ENCODE measurements at regions not wholly inside any gene's neighbourhood (a gene's known extent, or its start where the extent isn't known, plus 50 kb on each side); places are given as distances from the start of the nearest gene placed in this dataset.
"Not testable (repeated sequence)": the region's sequence is repeated elsewhere in the genome, so short reads cannot be mapped to it uniquely, and the experiment has no call there.

- H3K27me3 ChIP-seq = peaks cover 5% of the 10 kb centered on the region
- H3K36me3 ChIP-seq = no peaks in the 10 kb centered on the region
- TF ChIP-seq CTCF (IDR thresholded peaks at IDR 0.05) = no peak
- no peak overlapping the region for H3K27ac ChIP-seq
- no peak overlapping the region for H3K4me3 ChIP-seq (ENCODE audit: low read depth in 1 of 2, low read length in 1 of 2)
- no peaks in the 10 kb centered on the region for H3K4me1 ChIP-seq (ENCODE audit: control insufficient read depth in 1 of 2, insufficient read depth in 1 of 2, low read depth in 1 of 2, low read length in 1 of 2)
- no peaks in the 10 kb centered on the region for H3K9me3 ChIP-seq
Observed at GRCh38 chr16:86270696-86271095, 239.6 kb upstream of the FOXF1 start.

GRCh38 chr16:86272744-86273143 is 237.6 kb upstream of the FOXF1 start:
- peaks cover 5% of the 10 kb centered on the region for H3K27me3 ChIP-seq
- TF ChIP-seq CTCF (IDR thresholded peaks at IDR 0.05) = no peak
- H3K27ac ChIP-seq = no peak overlapping the region
- H3K36me3 ChIP-seq = no peaks in the 10 kb centered on the region
- no peak overlapping the region for H3K4me3 ChIP-seq (ENCODE audit: low read depth in 1 of 2, low read length in 1 of 2)
- H3K9me3 ChIP-seq = no peaks in the 10 kb centered on the region
- H3K4me1 ChIP-seq (ENCODE audit: control insufficient read depth in 1 of 2, insufficient read depth in 1 of 2, low read depth in 1 of 2, low read length in 1 of 2) = no peaks in the 10 kb centered on the region

- H3K36me3 ChIP-seq = no peaks in the 10 kb centered on the region
- H3K4me3 ChIP-seq (ENCODE audit: low read depth in 1 of 2, low read length in 1 of 2) = no peak overlapping the region
- H3K27me3 ChIP-seq = peaks cover 18% of the 10 kb centered on the region
- no peaks in the 10 kb centered on the region for H3K9me3 ChIP-seq
- H3K27ac ChIP-seq = no peak overlapping the region
- H3K4me1 ChIP-seq (ENCODE audit: control insufficient read depth in 1 of 2, insufficient read depth in 1 of 2, low read depth in 1 of 2, low read length in 1 of 2) = no peaks in the 10 kb centered on the region
- TF ChIP-seq CTCF (IDR thresholded peaks at IDR 0.05) = no peak
Observed at GRCh38 chr16:86277221-86277620, 233.1 kb upstream of the FOXF1 start.

- H3K4me1 ChIP-seq (ENCODE audit: control insufficient read depth in 1 of 2, insufficient read depth in 1 of 2, low read depth in 1 of 2, low read length in 1 of 2); H3K9me3 ChIP-seq; H3K36me3 ChIP-seq; H3K4me3 ChIP-seq (ENCODE audit: low read depth in 1 of 2, low read length in 1 of 2); H3K27ac ChIP-seq: not testable (repeated sequence)
- H3K27me3 ChIP-seq = peaks cover 24% of the 10 kb centered on the region
Observed at GRCh38 chr16:86277859-86278258, 232.5 kb upstream of the FOXF1 start.

GRCh38 chr16:86281421-86281820 is 228.9 kb upstream of the FOXF1 start:
- Histone ChIP-seq H3K4me1 (ENCODE audit: control insufficient read depth in 1 of 2, insufficient read depth in 1 of 2, low read depth in 1 of 2, low read length in 1 of 2) (no peaks in the 10 kb centered on the region), H3K27me3 (peaks cover 54% of the 10 kb centered on the region), H3K4me3 (ENCODE audit: low read depth in 1 of 2, low read length in 1 of 2) (no peak overlapping the region), H3K9me3 (no peaks in the 10 kb centered on the region), H3K27ac (no peak overlapping the region), H3K36me3 (no peaks in the 10 kb centered on the region)
- no peak for TF ChIP-seq CTCF (IDR thresholded peaks at IDR 0.05)

GRCh38 chr16:86283944-86284343 is 226.4 kb upstream of the FOXF1 start:
- Histone ChIP-seq H3K36me3 (no peaks in the 10 kb centered on the region), H3K9me3 (no peaks in the 10 kb centered on the region), H3K4me3 (ENCODE audit: low read depth in 1 of 2, low read length in 1 of 2) (no peak overlapping the region), H3K27me3 (peaks cover 79% of the 10 kb centered on the region), H3K27ac (no peak overlapping the region), H3K4me1 (ENCODE audit: control insufficient read depth in 1 of 2, insufficient read depth in 1 of 2, low read depth in 1 of 2, low read length in 1 of 2) (no peaks in the 10 kb centered on the region)
- TF ChIP-seq CTCF (IDR thresholded peaks at IDR 0.05) = no peak

All from neutrophil (primary cell).